ENCODE measurements at regions not wholly inside any gene's neighbourhood (a gene's known extent, or its start where the extent isn't known, plus 50 kb on each side); places are given as distances from the start of the nearest gene placed in this dataset.

GRCh38 chr1:116255486-116256285 lies 117.4 kb upstream of the ATP1A1 start:
- TF ChIP-seq POLR2AphosphoS5 (IDR thresholded peaks at IDR 0.05; ENCODE audit: low read depth, low read length) (no peak), TAF1 (IDR thresholded peaks at IDR 0.05; ENCODE audit: borderline replicate concordance, low read depth, low read length) (no peak), POLR2A (IDR thresholded peaks at IDR 0.05; ENCODE audit: low read depth, low read length) (no peak)

Measured in GM12892 (cell line).